Caco-2 (cell line): ENCODE measurements at regions not wholly inside any gene's neighbourhood (a gene's known extent, or its start where the extent isn't known, plus 50 kb on each side); places are given as distances from the start of the nearest gene placed in this dataset.

ENCODE experiments used
- BruUV-seq: library from RNA; stranded (reverse); fragments of 400-500 nt; replicated peaks from 2 replicates; lab custom pipeline; 2021; lab: Mats Ljungman, UMichigan
- CTCF ChIA-PET: fragments of 300-600 bp; sonication (Branson Sonifier 250); formaldehyde crosslinking; loops from one replicate; lab custom pipeline; 2022; ENCODE audit warnings: antibody characterized with exemption; lab: Charles Lee
- POLR2A ChIA-PET: fragments of 300-600 bp; sonication (Branson Sonifier 250); formaldehyde crosslinking; loops from one replicate; lab custom pipeline; 2022; ENCODE audit warnings: antibody characterized with exemption; lab: Charles Lee
- DNase-seq, 2 experiments: peaks; one replicate each; pipeline versions ENCODE4 v3.0.0 to v3.0.0-alpha.2; 2020 to 2022
- H3K27me3 ChIP-seq: replicated peaks from 2 replicates; pipeline ENCODE4 v1.6.0; 2011; ENCODE audit warnings: low read length; ENCODE audit not compliant: control insufficient read depth, insufficient read depth
- H3K36me3 ChIP-seq: 2 replicates; pipeline ENCODE4 v1.5.1; 2011; ENCODE audit warnings: low read length; ENCODE audit not compliant: control insufficient read depth, insufficient read depth
- H3K4me1 ChIP-seq: fragments of 250-450 bp; sonication (Bioruptor Pico); 2 replicates; pipeline ENCODE4 v1.5.1; 2020; ENCODE audit warnings: mild to moderate bottlenecking
- H3K4me3 ChIP-seq: 2 replicates; pipeline ENCODE4 v1.5.1; 2011; ENCODE audit warnings: low read depth, mild to moderate bottlenecking, control low read depth, low read length
- H3K9me3 ChIP-seq: fragments of 250-450 bp; sonication (Bioruptor Pico); 2 replicates; pipeline ENCODE4 v1.5.1; 2020; ENCODE audit warnings: mild to moderate bottlenecking, moderate library complexity
- H3K27ac Mint-ChIP-seq: one replicate; pipeline ENCODE4 v1.8.0; 2022; ENCODE audit warnings: mixed read lengths; ENCODE audit not compliant: unreplicated experiment
- H3K27me3 Mint-ChIP-seq: one replicate; pipeline ENCODE4 v1.8.0; 2022; ENCODE audit warnings: mixed read lengths; ENCODE audit not compliant: insufficient read depth, unreplicated experiment
- H3K36me3 Mint-ChIP-seq: one replicate; pipeline ENCODE4 v1.8.0; 2022; ENCODE audit warnings: mild to moderate bottlenecking, mixed read lengths; ENCODE audit not compliant: insufficient read depth, unreplicated experiment
- H3K4me1 Mint-ChIP-seq: one replicate; pipeline ENCODE4 v1.8.0; 2022; ENCODE audit warnings: low read depth, mixed read lengths; ENCODE audit not compliant: unreplicated experiment
- H3K4me3 Mint-ChIP-seq: one replicate; pipeline ENCODE4 v1.8.0; 2022; ENCODE audit warnings: mild to moderate bottlenecking, moderate library complexity, mixed read lengths; ENCODE audit not compliant: unreplicated experiment
- H3K9me3 Mint-ChIP-seq: one replicate; pipeline ENCODE4 v1.8.0; 2022; ENCODE audit warnings: mixed read lengths; ENCODE audit not compliant: unreplicated experiment
- CTCF ChIP-seq, 2 experiments: fragments of 200-600 bp in 1 of 2; IDR thresholded peaks; 1 replicate in 1 of 2; 2 replicates in 1 of 2; pipeline versions ENCODE4 v1.5.1 to v1.8.0; 2011 to 2022; ENCODE audit warnings: antibody characterized with exemption in 1 of 2, control low read depth in 1 of 2, inconsistent platforms in 1 of 2, low read depth in 1 of 2, low read length in 1 of 2, mild to moderate bottlenecking in 1 of 2, moderate library complexity in 1 of 2; ENCODE audit not compliant: insufficient read depth in 1 of 2, severe bottlenecking in 1 of 2, unreplicated experiment in 1 of 2
- intact Hi-C: fragments of 100-400 bp; cut with micrococcal nuclease; formaldehyde crosslinking; loops from one replicate; pipeline ENCODE4 v1.10.0; 2022; ENCODE audit not compliant: unreplicated experiment

- Mint-ChIP-seq H3K4me1 (peaks cover 19% of the 10 kb centered on the region), H3K36me3 (no peaks in the 10 kb centered on the region), H3K27me3 (no peaks in the 10 kb centered on the region), H3K9me3 (no peaks in the 10 kb centered on the region), H3K27ac (no peak overlapping the region), H3K4me3 (no peak overlapping the region)
- BruUV-seq: no TSS peak
- ChIA-PET CTCF (interaction anchor here (0.8 to 1.4 kb wide), 4 partner anchors 35 to 142 kb away, joined by 3 to 7 read pairs (median 3); no protein-coding TSS in a partner anchor), POLR2A (no interaction called here)
- Histone ChIP-seq H3K4me3 (no peak overlapping the region), H3K36me3 (no peaks in the 10 kb centered on the region), H3K4me1 (peaks cover 28% of the 10 kb centered on the region), H3K27me3 (no peaks in the 10 kb centered on the region), H3K9me3 (no peaks in the 10 kb centered on the region)
- no peak for TF ChIP-seq CTCF (IDR thresholded peaks at IDR 0.05; ENCODE audit: insufficient read depth in 1 of 2, low read depth in 1 of 2, low read length in 1 of 2, severe bottlenecking in 1 of 2, unreplicated experiment in 1 of 2)
- intact Hi-C loops: loop anchor here (1.0 kb wide), 4 partner anchors 33 to 142 kb away; no protein-coding TSS in a partner anchor
- no peak for DNase-seq
Measured at GRCh38 chr6:56709650-56710049, 67.0 kb upstream of the DST start.

- peaks cover 19% of the 10 kb centered on the region for H3K4me1 Mint-ChIP-seq
- H3K27ac Mint-ChIP-seq: no peak overlapping the region
- no peak overlapping the region for H3K4me3 Mint-ChIP-seq
- intact Hi-C loops: loop anchor here (1.0 kb wide), 4 partner anchors 33 to 142 kb away; no protein-coding TSS in a partner anchor
- no peaks in the 10 kb centered on the region for H3K9me3 Mint-ChIP-seq
- ChIA-PET CTCF (interaction anchor here (1.4 kb wide), 1 partner anchor 48 kb away, joined by 7 read pairs; no protein-coding TSS in a partner anchor), POLR2A (no interaction called here)
- Histone ChIP-seq H3K9me3 (no peaks in the 10 kb centered on the region), H3K4me3 (no peak overlapping the region), H3K36me3 (no peaks in the 10 kb centered on the region), H3K4me1 (peaks cover 22% of the 10 kb centered on the region), H3K27me3 (no peaks in the 10 kb centered on the region)
- peak in 1 of 2 experiments; percentile 33 for DNase-seq
- TF ChIP-seq CTCF (IDR thresholded peaks at IDR 0.05; ENCODE audit: insufficient read depth in 1 of 2, low read depth in 1 of 2, low read length in 1 of 2, severe bottlenecking in 1 of 2, unreplicated experiment in 1 of 2): peak; percentile 30 to 37
- BruUV-seq: no TSS peak
- H3K27me3 Mint-ChIP-seq: no peaks in the 10 kb centered on the region
- no peaks in the 10 kb centered on the region for H3K36me3 Mint-ChIP-seq
Measured at GRCh38 chr6:56708810-56709597, 66.3 kb upstream of the DST start.

GRCh38 chr6:56706981-56707726 lies 64.5 kb upstream of the DST start:
- BruUV-seq: no TSS peak
- no peaks in the 10 kb centered on the region for H3K9me3 Mint-ChIP-seq
- H3K36me3 ChIP-seq: no peaks in the 10 kb centered on the region

More at GRCh38 chr6:56706981-56707726, 64.5 kb upstream of the DST start:
- H3K4me1 Mint-ChIP-seq: peaks cover 8% of the 10 kb centered on the region
- no peak for TF ChIP-seq CTCF (IDR thresholded peaks at IDR 0.05; ENCODE audit: insufficient read depth in 1 of 2, low read depth in 1 of 2, low read length in 1 of 2, severe bottlenecking in 1 of 2, unreplicated experiment in 1 of 2)
- no peaks in the 10 kb centered on the region for H3K36me3 Mint-ChIP-seq
- no peak overlapping the region for H3K4me3 ChIP-seq
- intact Hi-C loops: no loop called here
- H3K27ac Mint-ChIP-seq: no peak overlapping the region
- H3K27me3 Mint-ChIP-seq: no peaks in the 10 kb centered on the region
- DNase-seq: no peak
- ChIA-PET POLR2A (no interaction called here), CTCF (interaction anchor here (1.0 to 1.3 kb wide), 2 partner anchors 50 to 144 kb away, joined by 3 read pairs; no protein-coding TSS in a partner anchor)
- H3K4me3 Mint-ChIP-seq: no peak overlapping the region
- H3K9me3 ChIP-seq: no peaks in the 10 kb centered on the region
- H3K4me1 ChIP-seq: peaks cover 3% of the 10 kb centered on the region
- no peaks in the 10 kb centered on the region for H3K27me3 ChIP-seq
